ENCODE measurements at regions not wholly inside any gene's neighbourhood (a gene's known extent, or its start where the extent isn't known, plus 50 kb on each side); places are given as distances from the start of the nearest gene placed in this dataset.

DNA sequence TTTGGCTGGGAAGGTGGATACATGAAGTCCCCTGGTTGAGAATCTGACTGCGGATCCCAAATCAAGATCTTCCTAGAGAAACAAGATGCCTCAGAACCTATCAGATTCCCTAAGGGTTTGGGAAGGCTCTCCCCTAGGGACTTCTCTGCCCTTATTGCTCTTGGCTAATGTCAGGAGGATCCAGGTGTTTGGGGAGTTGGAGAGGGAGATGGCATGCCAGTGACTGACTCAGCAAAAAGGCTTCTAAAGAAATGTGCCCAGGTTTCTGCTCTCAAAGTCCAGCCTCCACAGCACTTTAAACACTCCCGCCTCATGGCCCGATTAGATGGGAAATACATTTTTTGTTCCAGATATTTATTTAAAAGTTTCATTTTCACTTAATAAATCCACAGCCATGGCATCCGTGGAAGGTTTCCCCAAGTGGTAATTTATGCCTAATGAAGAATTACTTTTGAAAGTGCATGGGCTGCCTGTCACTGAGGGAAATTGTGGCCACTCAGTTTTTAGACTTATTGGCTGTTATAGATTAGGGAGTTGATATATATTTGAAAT is 156.4 kb downstream of the OSR1 start:
- no peak for DNase-seq (ENCODE audit: low read depth, low spot score)
- H3K27ac Mint-ChIP-seq (ENCODE audit: unreplicated experiment) = no peak overlapping the region
- H3K4me3 Mint-ChIP-seq = no peak overlapping the region
- no peaks in the 10 kb centered on the region for H3K36me3 Mint-ChIP-seq (ENCODE audit: low read depth)
- no peaks in the 10 kb centered on the region for H3K4me1 Mint-ChIP-seq
- H3K27me3 Mint-ChIP-seq (ENCODE audit: low read depth) = no peaks in the 10 kb centered on the region
- TF ChIP-seq, protein P1, sequence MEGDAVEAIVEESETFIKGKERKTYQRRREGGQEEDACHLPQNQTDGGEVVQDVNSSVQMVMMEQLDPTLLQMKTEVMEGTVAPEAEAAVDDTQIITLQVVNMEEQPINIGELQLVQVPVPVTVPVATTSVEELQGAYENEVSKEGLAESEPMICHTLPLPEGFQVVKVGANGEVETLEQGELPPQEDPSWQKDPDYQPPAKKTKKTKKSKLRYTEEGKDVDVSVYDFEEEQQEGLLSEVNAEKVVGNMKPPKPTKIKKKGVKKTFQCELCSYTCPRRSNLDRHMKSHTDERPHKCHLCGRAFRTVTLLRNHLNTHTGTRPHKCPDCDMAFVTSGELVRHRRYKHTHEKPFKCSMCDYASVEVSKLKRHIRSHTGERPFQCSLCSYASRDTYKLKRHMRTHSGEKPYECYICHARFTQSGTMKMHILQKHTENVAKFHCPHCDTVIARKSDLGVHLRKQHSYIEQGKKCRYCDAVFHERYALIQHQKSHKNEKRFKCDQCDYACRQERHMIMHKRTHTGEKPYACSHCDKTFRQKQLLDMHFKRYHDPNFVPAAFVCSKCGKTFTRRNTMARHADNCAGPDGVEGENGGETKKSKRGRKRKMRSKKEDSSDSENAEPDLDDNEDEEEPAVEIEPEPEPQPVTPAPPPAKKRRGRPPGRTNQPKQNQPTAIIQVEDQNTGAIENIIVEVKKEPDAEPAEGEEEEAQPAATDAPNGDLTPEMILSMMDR (conservative IDR thresholded peaks at IDR 0.05) = no peak
- no peaks in the 10 kb centered on the region for H3K9me3 Mint-ChIP-seq

DNA sequence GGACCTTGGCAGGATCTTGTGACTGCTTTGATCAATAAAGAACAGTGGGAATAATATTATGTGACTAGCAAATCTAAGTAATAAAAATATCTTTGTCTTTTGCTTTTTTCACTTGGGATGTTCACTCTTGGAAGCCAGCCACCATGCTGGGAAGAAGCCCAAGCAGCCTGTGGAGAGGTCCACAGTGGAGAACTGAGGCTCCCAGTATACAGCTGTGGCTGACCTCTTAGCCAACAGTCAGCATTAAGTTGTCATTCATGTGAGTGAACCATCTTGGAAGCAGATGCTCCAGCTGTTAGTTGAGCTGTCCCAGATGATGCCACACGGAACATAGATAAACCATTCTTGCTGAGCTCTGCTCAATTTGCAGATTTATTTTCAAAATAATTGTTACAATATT is 160.0 kb downstream of the OSR1 start:
- DNase-seq (ENCODE audit: low read depth, low spot score) = no peak
- Mint-ChIP-seq H3K4me1 (no peaks in the 10 kb centered on the region), H3K36me3 (ENCODE audit: low read depth) (no peaks in the 10 kb centered on the region), H3K27me3 (ENCODE audit: low read depth) (no peaks in the 10 kb centered on the region), H3K9me3 (peaks cover 4% of the 10 kb centered on the region), H3K27ac (ENCODE audit: unreplicated experiment) (no peak overlapping the region), H3K4me3 (no peak overlapping the region)
- TF ChIP-seq, protein P1 (conservative IDR thresholded peaks at IDR 0.05) = no peak

DNA sequence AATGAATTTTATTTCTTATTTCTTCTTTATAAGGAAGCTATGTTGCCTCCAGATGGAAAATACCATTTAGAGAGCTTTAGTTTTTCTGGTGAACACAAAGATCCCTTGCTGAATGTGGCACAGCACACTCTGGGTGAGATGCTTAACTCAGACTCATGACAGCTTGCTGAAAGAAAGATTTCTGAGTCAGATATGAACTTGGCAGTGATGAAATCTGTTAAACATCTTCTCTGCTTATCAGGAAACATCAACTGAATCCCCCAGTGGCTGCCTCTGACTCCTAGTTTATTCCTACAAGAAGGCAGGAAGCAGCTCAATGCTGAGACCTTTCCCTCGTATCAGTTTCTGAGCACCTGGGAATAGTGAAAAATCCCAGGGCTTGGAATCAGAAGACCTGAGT is 162.8 kb downstream of the OSR1 start:
- TF ChIP-seq, protein P1 (conservative IDR thresholded peaks at IDR 0.05) = no peak
- no peaks in the 10 kb centered on the region for H3K36me3 Mint-ChIP-seq (ENCODE audit: low read depth)

DNA sequence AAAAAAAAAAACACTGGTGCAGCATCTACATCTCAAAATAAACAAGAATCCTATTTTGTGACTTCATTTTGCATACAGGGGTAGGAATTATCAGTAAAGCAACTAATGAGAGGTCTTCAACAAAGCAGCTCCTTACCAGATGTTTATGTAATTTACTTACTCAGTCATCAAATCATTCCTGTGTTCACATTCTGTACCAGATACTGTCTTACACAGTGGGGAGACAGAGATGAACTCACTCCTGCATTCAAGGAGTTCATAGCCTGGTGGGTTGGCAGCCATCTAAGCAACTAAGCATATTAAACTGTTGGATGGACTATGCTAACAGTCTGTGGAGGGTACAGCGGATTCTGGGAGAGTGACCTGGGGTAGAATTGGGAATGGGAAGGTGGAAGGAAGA is 169.0 kb downstream of the OSR1 start:
- Mint-ChIP-seq H3K36me3 (ENCODE audit: low read depth) (no peaks in the 10 kb centered on the region), H3K27ac (ENCODE audit: unreplicated experiment) (no peak overlapping the region), H3K4me3 (no peak overlapping the region), H3K4me1 (no peaks in the 10 kb centered on the region), H3K9me3 (no peaks in the 10 kb centered on the region), H3K27me3 (ENCODE audit: low read depth) (no peaks in the 10 kb centered on the region)
- TF ChIP-seq, protein P1 (conservative IDR thresholded peaks at IDR 0.05) = no peak
- no peak for DNase-seq (ENCODE audit: low read depth, low spot score)

More for the DNA sequence above, 162.8 kb downstream of the OSR1 start:
- no peak for DNase-seq (ENCODE audit: low read depth, low spot score)
- no peak overlapping the region for H3K27ac Mint-ChIP-seq (ENCODE audit: unreplicated experiment)
- no peaks in the 10 kb centered on the region for H3K4me1 Mint-ChIP-seq
- no peak overlapping the region for H3K4me3 Mint-ChIP-seq
- H3K27me3 Mint-ChIP-seq (ENCODE audit: low read depth) = no peaks in the 10 kb centered on the region
- H3K9me3 Mint-ChIP-seq = peaks cover 4% of the 10 kb centered on the region

DNA sequence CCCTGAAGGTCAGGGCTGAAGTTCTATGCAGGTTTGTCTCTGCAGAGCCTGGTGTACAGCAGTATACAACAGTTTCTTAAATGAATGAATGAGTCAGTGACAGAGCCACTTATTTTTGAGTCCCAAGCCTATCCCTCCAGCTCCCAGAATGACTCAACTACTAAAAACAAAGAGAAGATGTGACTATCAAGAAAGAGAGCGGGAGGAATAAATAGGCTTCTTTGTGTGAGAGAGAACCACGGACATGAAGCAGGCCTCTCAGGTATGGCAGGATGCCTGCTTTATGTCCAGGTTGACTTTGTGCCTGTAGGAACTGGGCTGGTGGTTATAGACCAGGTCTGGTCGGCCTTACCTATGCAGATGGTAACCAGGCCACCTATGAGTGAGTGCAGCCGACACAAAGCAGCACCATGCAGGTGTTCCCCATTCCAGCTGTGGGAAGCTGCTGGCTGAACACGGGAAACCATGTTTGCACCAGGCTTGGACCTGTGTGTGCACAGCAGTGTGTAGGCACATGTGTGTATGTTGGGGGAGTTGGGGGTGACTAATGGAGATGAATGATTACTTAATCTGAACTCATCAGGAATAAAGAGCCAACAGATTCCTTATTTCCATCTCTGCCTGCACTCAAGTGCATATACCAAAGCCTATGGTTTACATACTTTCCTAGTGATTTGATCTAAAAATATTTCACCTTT is 171.0 kb downstream of the OSR1 start:
- TF ChIP-seq, protein P1 (conservative IDR thresholded peaks at IDR 0.05) = no peak
- Mint-ChIP-seq H3K4me3 (no peak overlapping the region), H3K9me3 (no peaks in the 10 kb centered on the region), H3K27ac (ENCODE audit: unreplicated experiment) (no peak overlapping the region), H3K27me3 (ENCODE audit: low read depth) (no peaks in the 10 kb centered on the region), H3K4me1 (no peaks in the 10 kb centered on the region), H3K36me3 (ENCODE audit: low read depth) (no peaks in the 10 kb centered on the region)
- DNase-seq (ENCODE audit: low read depth, low spot score) = no peak

Measured in neural crest cell (in vitro differentiated cells).